Esophagus muscularis mucosa (tissue), 4 donors: ENCODE measurements at regions not wholly inside any gene's neighbourhood (a gene's known extent, or its start where the extent isn't known, plus 50 kb on each side); places are given as distances from the start of the nearest gene placed in this dataset.

Source experiments
- EP300 ChIP-seq: sonication (generic); formaldehyde crosslinking; IDR thresholded peaks from one replicate; pipeline ENCODE4 v1.6.1; 2017; ENCODE audit warnings: antibody characterized with exemption
- POLR2A ChIP-seq: fragments of 450-650 bp; IDR thresholded peaks from one replicate; pipeline ENCODE4 v1.6.1; 2017; ENCODE audit warnings: antibody characterized with exemption, moderate library complexity, mild to moderate bottlenecking, low read depth
- TF ChIP-seq, protein P1 (sequence below), 3 experiments: fragments of 200-600 bp in 2 of 3; fragments of 450-650 bp in 1 of 3; sonication (generic) in 2 of 3; IDR thresholded peaks; one replicate each; pipeline ENCODE4 v1.5.1; 2017 to 2019; ENCODE audit warnings: antibody characterized with exemption in 3 of 3, mild to moderate bottlenecking in 2 of 3, moderate library complexity in 1 of 3

DNA sequence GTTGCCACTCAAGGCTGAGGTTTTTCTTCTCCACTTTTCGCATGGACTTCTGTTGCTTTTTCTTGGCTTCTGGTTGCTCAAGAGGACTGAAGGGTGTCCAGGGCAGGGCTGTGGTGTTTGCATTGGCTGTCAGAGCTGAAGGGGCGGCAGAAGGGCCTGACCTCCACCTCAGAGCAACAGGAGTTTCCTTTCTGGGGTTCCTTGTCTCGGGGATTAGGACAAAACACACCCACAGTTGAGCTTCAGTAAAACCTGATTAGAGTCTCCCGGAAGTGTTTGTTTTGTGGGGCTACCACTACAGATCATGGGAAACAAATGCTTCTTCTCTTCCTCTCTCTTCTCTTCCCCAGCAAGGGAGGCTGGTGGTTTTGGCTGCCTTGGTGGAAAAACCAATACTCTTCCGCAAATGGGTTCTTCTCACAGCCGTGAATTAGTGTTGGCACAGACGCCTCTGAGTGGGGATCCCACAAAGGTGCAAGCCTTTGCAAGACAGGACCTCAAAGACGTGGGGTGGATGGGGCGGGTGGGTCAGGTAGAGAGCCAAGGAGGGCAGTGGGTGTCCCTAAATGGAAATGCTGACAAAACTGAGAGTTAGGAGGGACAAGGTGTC is 317.7 kb upstream of the TBX3 start:
- TF ChIP-seq, protein P1, sequence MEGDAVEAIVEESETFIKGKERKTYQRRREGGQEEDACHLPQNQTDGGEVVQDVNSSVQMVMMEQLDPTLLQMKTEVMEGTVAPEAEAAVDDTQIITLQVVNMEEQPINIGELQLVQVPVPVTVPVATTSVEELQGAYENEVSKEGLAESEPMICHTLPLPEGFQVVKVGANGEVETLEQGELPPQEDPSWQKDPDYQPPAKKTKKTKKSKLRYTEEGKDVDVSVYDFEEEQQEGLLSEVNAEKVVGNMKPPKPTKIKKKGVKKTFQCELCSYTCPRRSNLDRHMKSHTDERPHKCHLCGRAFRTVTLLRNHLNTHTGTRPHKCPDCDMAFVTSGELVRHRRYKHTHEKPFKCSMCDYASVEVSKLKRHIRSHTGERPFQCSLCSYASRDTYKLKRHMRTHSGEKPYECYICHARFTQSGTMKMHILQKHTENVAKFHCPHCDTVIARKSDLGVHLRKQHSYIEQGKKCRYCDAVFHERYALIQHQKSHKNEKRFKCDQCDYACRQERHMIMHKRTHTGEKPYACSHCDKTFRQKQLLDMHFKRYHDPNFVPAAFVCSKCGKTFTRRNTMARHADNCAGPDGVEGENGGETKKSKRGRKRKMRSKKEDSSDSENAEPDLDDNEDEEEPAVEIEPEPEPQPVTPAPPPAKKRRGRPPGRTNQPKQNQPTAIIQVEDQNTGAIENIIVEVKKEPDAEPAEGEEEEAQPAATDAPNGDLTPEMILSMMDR (IDR thresholded peaks at IDR 0.05): no peak
- no peak for TF ChIP-seq POLR2A
- no peak for TF ChIP-seq EP300
